CD4-positive, alpha-beta T cell treated with Interleukin-12 subunit alpha and Interleukin-12 subunit beta, for 1 hour (primary cell): ENCODE measurements at regions not wholly inside any gene's neighbourhood (a gene's known extent, or its start where the extent isn't known, plus 50 kb on each side); places are given as distances from the start of the nearest gene placed in this dataset.

Experiments used
- DNase-seq: peaks from one replicate; pipeline ENCODE4 v3.0.0-alpha.2; 2020

DNA sequence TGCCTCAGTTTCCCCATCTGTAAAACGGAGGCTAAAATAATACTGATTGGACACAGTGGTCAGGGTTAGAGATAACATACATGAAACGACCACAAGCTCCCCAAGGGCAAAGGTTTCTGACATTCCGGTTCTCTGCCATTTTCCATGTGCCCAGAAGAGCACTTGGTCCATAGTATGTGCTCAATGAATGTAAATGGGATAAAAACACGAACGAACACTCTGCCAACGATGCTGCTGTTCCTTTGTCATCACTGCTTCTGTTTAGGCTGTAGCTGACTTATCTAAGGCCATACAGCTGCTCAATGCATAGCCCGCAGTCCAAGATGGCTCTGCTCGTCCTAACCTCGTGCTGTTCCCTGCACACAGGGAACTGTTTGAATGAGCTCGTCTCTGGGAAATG lies 102.0 kb downstream of the RMI2 start:
- DNase-seq: no peak

DNA sequence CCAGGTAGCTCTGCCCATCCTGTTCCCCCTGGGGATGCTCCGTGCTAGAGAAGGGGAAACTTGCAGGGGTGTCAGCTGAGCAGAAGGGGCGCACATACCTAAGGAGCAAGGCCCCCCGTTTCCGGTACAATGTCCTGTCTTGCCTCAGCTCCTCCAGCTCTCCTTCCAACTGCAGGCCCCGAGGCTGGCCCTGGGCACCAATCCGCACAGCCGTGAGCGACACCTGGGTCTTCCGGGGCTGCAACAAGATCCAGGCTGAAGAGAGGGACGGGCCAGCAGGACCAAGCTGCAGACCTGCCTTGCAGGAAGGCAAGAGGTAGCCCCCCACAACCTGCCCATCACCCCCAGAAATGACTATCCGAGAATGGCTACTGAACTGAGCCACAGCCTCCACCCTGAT lies 102.6 kb downstream of the RMI2 start:
- DNase-seq: no peak

DNA sequence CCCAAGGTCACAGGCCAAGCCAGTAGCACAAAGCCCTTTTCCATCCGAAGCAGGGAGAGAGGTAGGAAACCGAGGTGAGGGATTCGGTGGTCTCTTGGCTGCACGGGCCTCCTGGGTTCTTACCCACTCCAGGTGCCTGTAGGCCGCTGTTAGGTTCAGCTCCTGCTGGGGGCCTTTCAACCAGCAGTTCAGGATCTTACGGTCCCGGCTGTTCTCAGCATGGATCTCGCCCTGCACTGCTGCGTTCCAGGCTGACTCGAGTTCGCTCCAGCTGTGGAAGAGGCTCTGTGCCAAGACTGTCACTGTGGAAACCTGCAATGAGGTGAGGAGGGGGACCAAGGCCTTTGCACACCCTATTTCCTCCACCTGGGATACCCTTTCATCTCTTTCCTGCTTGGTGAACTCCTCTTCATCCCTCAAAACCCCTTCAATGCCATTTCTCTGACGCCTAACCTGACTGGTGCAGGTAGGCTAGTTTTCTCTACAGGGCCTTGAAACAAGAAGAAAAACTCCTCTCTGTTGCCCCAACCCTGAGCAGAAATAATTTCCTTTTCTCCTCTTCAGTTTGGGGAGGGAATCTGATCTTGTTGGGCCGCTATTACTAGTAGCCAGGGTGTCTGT lies 103.6 kb downstream of the RMI2 start:
- DNase-seq: no peak

DNA sequence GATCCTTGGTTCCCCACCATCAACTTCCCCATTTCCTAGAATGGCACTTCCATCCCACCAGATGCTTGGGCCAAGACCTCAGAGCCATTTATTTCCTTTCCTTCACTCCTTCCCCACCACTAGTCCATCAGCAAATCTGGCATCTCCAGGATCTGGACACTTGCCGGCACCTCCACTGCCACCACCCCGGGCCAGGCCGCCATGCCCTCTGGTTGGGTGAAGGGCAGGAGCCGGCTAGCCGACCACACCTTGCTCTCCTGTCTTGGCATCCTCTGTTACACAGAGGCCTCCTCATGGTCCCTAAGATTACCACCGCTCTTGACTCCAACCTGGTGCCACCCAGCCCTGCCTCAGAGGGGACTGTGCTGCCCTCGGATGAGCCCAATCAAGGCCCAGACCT lies 104.5 kb downstream of the RMI2 start:
- DNase-seq: no peak

DNA sequence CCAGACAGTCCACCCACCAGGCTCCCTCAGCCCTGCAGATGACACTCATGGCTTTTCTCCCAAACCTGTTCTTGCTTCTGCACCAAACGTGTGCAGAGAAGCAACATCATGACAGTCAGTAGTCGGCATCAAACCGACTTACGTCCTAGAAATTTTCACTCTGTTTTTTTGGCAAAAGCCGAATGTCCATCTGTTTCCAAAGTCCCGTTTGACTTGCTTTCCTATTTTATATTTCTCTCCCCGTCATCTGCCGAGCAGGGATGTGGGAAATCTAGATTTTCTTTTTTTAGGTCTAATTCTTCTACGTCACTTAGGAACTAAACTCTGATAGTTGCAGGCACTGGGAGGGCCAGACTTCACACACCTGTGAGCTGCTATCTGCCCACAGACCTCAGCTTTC lies 104.9 kb downstream of the RMI2 start:
- no peak for DNase-seq

DNA sequence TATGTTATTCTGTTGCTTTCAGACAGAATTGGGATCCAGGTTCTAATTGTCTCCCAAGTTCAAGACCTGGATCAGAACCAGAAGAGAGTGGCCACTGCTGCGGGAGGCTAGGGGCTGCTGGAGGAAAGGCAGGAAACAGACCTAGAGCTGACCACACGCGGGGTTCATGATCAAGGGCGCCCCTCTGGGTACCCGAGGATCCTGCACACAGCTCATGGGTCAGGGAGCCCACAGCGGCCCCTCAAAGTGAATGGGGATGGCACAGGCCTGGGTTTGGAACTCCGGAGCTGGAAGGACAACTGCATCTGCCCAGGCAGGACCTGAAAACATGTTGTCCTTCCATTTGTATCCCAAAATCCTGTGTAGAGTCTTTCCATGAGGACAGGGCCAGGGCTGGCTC lies 107.0 kb downstream of the RMI2 start:
- DNase-seq: no peak

DNA sequence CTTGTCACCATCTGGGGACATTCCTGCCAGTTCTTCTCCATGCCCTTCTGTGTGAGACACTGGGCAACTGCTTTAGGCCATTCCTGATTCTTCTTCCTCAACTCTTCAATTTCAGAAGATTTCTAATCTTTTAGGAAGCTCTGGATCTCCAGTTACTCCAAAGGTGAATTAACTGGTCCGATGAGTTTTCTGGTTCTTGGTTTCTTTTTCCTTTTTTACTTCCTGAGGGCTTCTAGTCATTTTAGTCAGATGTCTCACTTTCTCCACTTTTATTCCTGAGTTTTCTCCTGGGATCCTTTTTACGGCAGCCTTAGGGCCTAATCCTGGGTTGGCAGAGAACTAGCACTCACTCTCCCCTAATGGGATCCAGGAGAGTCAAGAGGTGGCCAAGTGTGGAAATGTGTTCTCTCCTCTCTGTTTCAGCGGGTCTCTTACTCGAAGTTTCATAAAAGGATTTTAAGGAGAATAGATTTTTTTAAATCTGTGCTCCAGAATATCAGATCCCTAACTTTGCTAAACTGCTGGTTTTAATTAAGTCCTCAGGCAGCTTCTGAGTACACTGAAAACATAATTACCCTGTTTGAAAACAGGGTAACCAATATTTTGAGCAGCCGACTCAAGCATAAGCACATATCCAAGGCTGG lies 107.6 kb downstream of the RMI2 start:
- DNase-seq: no peak

DNA sequence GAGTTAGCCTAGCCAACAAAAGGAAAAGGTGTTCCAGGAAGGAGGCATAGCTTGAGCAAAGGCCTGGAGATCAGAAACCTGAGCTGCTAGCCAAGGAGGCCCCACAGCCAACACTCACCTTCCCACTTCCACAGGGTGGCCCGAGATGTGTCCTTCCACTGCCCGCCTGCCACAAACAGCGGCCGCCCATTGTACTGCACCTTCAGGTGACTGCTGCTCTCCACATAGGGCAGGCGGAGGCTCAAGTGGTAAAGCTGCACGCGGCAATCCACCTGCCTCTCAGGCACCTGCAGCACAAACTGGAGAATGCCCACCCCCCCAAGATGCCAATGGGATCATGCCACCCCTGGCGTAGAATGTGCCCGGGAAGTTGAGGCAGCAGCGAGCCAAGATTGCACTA lies 111.5 kb downstream of the RMI2 start:
- no peak for DNase-seq

DNA sequence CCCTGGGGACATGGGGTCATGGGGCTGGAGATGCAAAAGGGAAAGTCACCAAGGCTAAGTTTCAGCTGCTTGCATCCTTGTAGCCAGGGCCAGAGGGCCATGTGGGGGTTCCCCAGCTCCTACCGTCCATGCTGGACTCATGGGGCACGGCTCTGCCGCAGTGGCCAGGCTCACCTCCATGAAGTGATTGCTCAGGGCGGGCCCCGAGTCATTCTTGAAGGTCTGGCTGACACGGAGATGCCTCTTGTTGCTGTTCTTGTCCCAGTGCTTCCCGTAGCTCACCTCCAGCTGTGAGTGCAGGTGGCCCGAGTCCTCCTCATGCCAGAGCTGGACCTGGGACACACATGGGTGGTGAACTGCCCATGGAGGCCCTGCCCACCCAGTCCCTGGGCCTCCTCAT lies 114.5 kb downstream of the RMI2 start:
- DNase-seq: no peak

DNA sequence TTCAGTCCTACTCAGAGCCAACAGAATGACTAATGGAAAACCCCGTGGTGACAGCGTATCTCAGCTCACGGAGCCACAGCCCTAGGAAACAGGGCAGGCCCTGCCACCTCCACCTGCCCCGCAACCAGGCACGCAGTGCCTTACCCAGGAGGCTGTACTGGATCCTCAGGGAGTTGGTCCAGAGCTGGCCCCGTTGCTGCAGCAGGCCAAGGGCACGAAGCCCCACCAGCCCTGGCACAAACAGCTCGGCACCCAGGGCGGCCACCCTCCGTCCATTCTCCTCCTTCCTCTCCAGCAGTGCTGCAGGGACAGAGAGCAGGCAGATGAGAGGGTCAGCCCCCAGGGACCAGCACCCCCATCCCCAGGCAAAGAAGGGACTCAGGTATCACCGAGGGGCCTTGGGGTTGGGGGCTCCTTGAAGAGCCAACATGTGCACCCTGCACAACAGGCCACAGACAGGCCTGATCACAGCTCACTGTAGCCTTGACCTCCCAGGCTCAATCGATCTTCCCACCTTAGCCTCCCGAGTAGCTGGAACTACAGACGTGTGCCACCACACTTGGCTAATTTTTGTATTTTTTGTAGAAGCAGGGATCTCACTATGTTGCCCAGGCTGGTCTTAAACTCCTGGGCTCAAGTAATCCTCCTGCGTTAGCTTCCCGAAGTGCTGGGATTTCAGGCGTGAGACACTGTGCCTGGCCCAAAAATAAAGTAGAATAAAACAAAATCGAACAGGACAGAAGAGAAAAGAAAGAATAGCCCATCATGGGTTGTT lies 115.7 kb downstream of the RMI2 start:
- DNase-seq: no peak

DNA sequence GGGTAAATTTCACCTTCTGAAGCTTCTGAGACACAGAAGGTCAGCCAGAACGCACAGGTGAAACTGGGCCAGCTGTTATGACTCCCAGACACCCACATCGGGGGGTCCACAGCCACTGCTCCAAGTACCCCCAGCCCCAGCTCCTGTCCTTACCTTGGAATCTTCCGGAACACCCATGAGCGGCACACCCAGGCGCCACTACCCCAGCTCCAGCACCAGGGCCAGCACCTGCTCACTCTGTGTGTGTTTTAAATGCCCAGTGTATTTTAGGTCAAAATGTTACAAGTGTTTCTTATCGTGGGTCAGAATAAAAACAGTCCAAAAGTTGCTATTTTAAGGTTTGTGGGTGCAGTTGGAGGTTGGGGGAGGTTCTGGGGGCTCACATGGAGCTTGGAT lies 116.3 kb downstream of the RMI2 start:
- DNase-seq: no peak

DNA sequence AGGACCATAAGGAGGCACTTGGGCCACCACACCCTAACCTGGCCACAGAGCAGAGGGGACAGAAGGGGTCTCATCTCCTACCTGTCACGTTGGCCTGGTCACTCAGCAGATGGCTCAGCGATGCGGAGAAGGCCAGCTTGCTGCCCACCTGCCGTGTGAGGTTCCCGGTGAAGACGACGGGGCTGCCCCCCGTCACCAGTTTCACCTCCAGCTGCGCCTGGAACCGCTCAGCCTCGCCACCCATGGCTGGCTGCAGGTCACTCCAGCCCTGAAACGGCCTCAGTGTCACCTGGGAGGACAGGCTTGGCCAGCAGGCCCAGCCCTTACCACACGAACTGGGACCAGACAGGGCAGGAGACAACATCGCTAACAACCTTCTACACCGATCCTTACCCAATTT lies 116.8 kb downstream of the RMI2 start:
- no peak for DNase-seq

DNA sequence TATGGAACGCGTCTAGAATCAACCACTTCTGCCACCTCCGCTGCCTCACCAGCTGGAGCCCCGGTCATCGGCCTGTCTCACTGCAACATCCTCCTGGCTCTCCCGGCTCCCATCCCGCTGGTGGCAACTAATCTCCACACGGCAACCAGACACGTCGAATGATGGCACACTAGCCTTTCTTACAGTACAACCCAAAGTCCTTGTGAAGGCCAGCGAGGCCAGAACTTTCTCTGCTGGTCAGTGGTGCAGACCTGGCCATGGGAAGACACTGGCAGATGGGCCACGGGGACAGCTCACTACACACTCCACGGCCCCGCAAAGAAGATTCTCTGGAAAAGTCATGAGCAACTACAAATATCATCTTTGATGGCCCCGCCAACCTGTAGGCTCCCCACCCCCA lies 117.6 kb downstream of the RMI2 start:
- DNase-seq: no peak

DNA sequence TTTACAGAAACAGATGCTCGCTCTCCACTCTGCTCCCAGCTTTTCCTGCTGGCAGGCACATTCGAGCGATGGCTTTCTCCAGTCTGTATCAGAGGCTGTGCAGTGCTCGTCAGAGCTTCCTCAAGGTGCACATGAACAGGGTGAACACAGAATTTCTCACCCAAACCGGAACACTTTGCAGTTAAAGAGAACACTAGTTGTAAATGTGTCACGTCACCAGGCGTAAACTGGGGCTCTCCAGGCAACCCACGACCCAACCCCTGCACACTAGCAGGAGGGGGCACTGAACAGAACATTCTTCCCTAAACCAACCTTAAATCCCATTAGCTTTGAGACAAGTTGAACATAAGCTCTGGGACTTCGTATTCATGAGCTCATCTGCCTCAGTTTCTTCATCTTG lies 119.0 kb downstream of the RMI2 start:
- DNase-seq: no peak

DNA sequence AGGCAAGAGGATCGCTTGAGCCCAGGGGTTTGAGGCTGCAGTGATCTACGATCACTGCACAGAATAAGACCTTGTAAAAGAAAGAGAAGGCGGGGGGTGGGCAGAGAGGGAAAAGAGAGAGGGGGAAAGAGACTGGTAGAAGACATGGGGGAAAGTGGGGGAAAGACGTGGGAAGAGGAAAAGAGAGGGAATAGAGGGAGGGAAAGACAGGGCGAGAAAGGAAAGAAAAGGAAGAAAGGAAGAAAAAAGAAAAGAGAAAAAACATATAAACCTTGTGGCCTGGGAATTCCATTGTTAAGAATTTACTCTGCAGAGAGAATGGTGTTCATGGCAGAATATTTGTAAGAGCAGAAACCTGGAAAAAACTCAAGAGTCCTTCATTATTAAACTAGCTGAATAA lies 120.4 kb downstream of the RMI2 start:
- no peak for DNase-seq

DNA sequence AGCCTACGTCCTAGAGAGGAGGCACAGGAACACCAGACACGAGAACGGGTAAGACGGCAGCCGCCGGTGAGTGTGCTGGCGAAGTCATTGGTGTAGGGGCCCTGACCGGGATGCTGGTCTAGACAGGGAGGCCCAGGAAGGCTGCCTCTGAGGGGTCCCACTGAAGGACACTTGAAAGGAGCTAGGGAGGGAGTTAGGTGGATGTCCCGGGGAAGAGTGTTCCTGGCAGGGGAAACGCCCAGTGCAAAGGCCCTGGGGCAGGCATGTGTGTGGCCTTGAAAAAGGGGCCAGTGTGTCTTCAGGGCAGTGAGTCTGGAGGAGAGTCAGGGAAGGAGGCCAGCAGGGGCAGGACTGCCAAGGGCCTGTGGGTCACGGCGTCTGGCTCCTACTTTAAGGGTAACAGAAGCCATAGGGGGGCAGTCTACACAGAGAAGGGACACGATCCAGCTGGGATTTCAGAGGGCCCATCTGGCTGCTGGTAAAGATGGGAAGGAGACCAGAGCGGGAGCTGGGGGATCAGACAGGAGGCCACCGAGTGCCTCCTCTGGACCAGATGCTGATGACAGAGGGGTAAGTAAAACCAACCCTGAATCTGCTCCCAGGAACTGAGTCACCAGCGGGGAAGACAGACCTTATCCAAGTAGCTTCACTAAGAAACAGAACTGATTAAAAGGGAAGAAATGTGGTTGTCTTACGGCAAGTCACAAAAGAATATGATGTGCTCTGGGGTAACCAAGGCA lies 115.9 kb downstream of the LITAF start:
- no peak for DNase-seq

DNA sequence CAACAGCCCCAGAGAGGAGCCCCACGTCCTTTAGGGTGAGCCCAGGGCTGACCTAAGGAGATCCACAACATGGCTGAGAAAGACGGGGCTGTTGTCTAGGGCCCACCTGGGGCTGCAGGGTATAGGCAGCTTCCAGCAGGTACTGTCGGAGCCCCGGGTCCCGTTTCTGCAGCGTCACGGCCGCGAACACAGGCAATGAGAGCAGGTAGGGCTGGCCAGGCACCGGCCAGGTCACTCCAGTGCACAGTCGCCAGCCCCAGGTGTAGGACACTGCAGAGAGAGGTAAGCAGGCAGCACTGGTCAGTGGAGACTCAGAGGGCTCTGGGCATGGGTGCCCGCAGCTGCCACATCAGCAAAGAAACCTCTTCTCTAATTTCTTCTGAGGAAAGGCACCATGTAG lies 115.2 kb downstream of the LITAF start:
- no peak for DNase-seq

DNA sequence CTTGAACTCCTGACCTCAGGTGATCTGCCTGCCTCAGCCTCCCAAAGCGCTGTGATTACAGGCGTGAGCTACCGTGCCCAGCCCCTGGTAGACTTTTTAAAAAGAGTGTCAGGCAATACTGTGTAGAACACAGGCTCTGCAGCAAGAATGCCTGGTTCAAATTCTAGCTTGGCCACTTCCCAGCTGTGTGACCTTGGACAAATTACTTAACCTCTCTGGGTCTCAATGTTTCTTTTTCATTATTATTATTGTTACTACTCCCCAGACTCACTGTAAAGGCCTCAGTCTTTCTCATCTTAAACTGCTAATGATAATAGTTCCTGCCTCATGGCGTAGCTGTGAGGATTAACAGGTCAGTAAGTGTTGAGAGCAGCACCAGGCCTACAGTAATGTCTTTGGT lies 114.3 kb downstream of the LITAF start:
- DNase-seq: no peak

DNA sequence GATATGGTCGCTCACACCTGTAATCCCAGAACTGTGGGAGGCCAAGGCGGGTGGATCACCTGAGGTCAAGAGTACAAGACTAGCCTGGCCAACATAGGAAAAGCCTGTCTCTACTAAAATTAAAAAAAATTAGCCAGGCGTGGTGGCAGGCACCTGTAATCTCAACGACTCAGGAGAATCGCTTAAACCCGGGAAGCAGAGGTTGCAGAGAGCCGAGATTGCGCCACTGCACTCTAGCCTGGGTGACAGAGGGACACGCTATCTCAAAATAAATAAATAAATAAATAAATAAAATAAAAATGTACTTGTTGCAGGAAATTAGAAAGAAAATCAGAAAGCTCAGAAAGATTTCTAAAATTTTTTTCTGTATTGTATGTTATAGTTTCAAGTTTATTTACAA lies 113.9 kb downstream of the LITAF start:
- DNase-seq: no peak

DNA sequence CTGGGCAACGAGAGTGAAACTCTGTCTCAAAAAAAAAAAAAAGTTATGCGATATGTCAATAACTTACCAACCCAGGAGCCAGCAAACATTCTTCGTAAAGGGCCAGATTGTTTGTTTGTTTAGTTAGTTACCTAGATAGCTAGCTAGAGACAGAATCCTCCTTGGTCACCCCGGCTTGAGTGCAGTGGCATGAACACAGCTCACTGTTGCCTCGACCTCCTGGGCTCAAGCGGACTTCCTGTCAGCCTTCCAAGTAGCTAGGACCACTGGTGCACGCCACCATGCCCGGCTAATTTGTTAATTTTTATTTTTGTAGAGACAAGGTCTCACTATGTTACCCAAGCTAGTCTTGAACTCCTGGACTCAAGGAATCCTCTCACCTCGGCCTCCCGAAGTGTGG lies 113.0 kb downstream of the LITAF start:
- DNase-seq: no peak

DNA sequence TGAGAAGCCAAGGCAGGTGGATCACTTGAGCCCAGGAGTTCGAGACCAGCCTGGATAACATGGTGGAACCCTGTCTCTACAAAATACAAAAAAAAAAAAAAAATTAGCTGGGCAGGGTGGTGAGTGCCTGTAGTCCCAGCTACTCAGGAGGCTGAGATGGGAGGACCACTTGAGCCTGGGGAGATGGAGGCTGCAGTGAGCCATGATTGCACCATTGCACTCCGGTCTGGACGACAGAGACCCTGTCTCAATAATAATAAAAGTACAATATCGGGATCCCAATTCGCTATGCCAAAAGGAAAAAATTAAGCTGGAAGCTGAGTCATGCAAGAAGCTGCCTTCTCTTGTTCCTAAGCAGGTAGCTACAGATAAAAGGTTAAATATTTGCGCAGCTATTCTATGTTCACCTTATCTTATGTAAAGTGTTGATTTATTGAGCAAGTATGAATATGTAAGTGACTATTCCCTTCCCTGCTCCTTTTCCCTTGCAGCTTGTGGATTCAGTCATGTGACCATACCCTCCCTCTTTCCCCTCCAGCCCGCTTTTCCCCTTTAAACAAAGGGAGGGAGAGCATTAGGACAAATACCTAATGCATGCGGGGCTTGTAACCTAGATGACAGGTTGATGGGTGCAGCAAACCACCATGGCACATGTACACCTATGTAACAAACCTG lies 112.0 kb downstream of the LITAF start:
- DNase-seq: no peak

DNA sequence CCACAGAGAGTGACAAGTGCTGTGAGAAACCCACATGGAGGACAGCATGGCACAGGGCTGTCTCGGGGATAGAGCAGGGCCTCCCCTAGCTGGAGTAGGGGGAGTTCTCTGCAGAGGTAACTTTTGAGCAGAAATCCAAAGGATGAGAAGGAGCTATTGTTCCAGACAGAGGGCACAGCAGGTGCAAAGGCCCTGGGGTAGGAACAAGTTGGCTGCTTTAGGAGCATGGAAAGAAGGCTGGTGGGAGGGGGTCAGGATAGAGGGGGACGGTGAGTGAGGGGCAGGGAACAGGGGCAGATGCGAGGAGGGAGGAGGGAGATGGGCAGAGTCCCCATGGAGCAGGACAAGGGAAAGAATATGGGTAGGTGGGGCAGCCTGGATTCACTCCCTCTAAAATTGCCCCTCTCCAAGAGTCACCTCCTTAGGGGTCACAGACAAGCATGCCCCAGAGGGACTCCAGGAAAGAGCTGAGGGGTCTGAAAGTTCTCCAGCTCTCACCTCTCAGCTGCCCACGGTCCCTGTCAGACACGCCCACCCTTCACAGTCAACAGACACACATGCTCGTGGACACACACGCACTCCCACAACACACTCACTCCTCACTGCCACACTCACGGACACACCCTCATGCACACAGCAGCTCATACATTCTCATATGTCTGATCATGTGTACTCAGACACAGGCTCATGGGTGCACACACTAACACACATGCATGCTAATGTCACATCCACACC lies 110.7 kb downstream of the LITAF start:
- no peak for DNase-seq

DNA sequence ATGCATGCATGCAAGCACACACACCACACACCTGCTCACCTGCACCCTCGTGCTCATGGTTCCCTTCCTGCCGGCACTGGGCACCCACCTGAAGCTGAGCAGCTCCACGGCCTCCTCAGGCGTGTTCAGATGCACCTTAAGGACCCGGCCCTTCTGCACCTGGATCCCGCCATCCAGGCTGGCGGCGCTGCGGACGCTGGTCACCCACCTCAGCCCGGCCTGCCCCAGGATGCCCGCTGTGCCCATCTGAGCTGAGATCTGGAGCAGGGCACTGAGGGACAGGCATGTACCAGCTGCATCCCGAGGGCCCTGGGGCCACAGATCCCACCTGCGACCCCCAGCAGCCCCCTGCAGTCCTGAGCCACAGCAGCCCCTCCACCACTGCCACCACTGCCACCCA lies 110.0 kb downstream of the LITAF start:
- DNase-seq: no peak
